WERI-Rb-1 (cell line): ENCODE measurements at regions not wholly inside any gene's neighbourhood (a gene's known extent, or its start where the extent isn't known, plus 50 kb on each side); places are given as distances from the start of the nearest gene placed in this dataset.

Experiments
- DNase-seq: peaks from one replicate; pipeline ENCODE4 v3.0.0-alpha.2; 2020
- H3K27ac ChIP-seq: fragments of 250-450 bp; sonication (Bioruptor Pico); 2 replicates; pipeline ENCODE4 v1.5.1; 2020; ENCODE audit warnings: mild to moderate bottlenecking, moderate library complexity
- H3K27me3 ChIP-seq: fragments of 250-450 bp; sonication (Bioruptor Pico); 2 replicates; pipeline ENCODE4 v1.5.1; 2021; ENCODE audit warnings: mild to moderate bottlenecking, low read depth, moderate library complexity; ENCODE audit not compliant: insufficient read depth, severe bottlenecking
- H3K36me3 ChIP-seq: fragments of 250-450 bp; sonication (Bioruptor Pico); 2 replicates; pipeline ENCODE4 v1.5.1; 2020; ENCODE audit warnings: mild to moderate bottlenecking, moderate library complexity
- H3K4me3 ChIP-seq: 2 replicates; pipeline ENCODE4 v1.5.1; 2011; ENCODE audit warnings: low read depth, mild to moderate bottlenecking, control low read depth, low read length
- H3K9me3 ChIP-seq: fragments of 250-450 bp; sonication (Bioruptor Pico); 2 replicates; pipeline ENCODE4 v1.5.1; 2021; ENCODE audit warnings: mild to moderate bottlenecking, moderate library complexity; ENCODE audit not compliant: severe bottlenecking
- CTCF ChIP-seq: IDR thresholded peaks from 2 replicates; pipeline ENCODE4 v1.5.1; 2011; ENCODE audit warnings: low read depth, mild to moderate bottlenecking, control low read depth, inconsistent platforms, low read length

GRCh38 chr10:90138844-90139243 lies 437.5 kb downstream of the KIF20B start:
- no peak for DNase-seq
- Histone ChIP-seq H3K9me3 (peaks cover 17% of the 10 kb centered on the region), H3K36me3 (no peaks in the 10 kb centered on the region), H3K27me3 (no peaks in the 10 kb centered on the region), H3K27ac (no peak overlapping the region), H3K4me3 (no peak overlapping the region)
- peak; percentile 61 for TF ChIP-seq CTCF

GRCh38 chr10:90141791-90142190 lies 440.4 kb downstream of the KIF20B start:
- no peaks in the 10 kb centered on the region for H3K36me3 ChIP-seq
- H3K27ac ChIP-seq, result no peak overlapping the region
- no peaks in the 10 kb centered on the region for H3K27me3 ChIP-seq
- no peak overlapping the region for H3K4me3 ChIP-seq
- H3K9me3 ChIP-seq, result peaks cover 7% of the 10 kb centered on the region
- no peak for DNase-seq
- no peak for TF ChIP-seq CTCF

- Histone ChIP-seq H3K4me3 (no peak overlapping the region), H3K36me3 (no peaks in the 10 kb centered on the region), H3K27ac (no peak overlapping the region), H3K9me3 (no peaks in the 10 kb centered on the region), H3K27me3 (no peaks in the 10 kb centered on the region)
- TF ChIP-seq CTCF, result no peak
- no peak for DNase-seq
Measured at GRCh38 chr10:90143937-90144336, 442.5 kb downstream of the KIF20B start.

GRCh38 chr10:90148116-90148855 lies 446.9 kb downstream of the KIF20B start:
- no peaks in the 10 kb centered on the region for H3K36me3 ChIP-seq
- H3K27me3 ChIP-seq, result no peaks in the 10 kb centered on the region
- DNase-seq, result no peak
- no peak overlapping the region for H3K27ac ChIP-seq
- peak; percentile 55 for TF ChIP-seq CTCF
- no peak overlapping the region for H3K4me3 ChIP-seq
- no peaks in the 10 kb centered on the region for H3K9me3 ChIP-seq

- no peak for DNase-seq
- TF ChIP-seq CTCF, result no peak
- no peaks in the 10 kb centered on the region for H3K9me3 ChIP-seq
Measured at GRCh38 chr10:90149563-90149962, 448.2 kb downstream of the KIF20B start.

More at GRCh38 chr10:90149563-90149962, 448.2 kb downstream of the KIF20B start:
- H3K36me3 ChIP-seq, result no peaks in the 10 kb centered on the region
- H3K27me3 ChIP-seq, result no peaks in the 10 kb centered on the region
- no peak overlapping the region for H3K4me3 ChIP-seq
- no peak overlapping the region for H3K27ac ChIP-seq
